HG02981 (cell line): ENCODE measurements at regions not wholly inside any gene's neighbourhood (a gene's known extent, or its start where the extent isn't known, plus 50 kb on each side); places are given as distances from the start of the nearest gene placed in this dataset.

Experiments used
- ATAC-seq: cut with Tn5 transposase; IDR thresholded peaks from one replicate; pipeline ENCODE4 v1.9.1; 2021; ENCODE audit warnings: mild to moderate bottlenecking, moderate library complexity; ENCODE audit not compliant: unreplicated experiment

GRCh38 chr14:58809520-58809919 is 171.8 kb downstream of the DACT1 start:
- no peak for ATAC-seq

GRCh38 chr14:58812050-58812910 is 174.5 kb downstream of the DACT1 start:
- ATAC-seq, result peak; percentile 63

GRCh38 chr14:58813745-58814144 is 176.0 kb downstream of the DACT1 start:
- no peak for ATAC-seq

GRCh38 chr14:58814466-58814865 is 176.7 kb downstream of the DACT1 start:
- ATAC-seq, result no peak

DNA sequence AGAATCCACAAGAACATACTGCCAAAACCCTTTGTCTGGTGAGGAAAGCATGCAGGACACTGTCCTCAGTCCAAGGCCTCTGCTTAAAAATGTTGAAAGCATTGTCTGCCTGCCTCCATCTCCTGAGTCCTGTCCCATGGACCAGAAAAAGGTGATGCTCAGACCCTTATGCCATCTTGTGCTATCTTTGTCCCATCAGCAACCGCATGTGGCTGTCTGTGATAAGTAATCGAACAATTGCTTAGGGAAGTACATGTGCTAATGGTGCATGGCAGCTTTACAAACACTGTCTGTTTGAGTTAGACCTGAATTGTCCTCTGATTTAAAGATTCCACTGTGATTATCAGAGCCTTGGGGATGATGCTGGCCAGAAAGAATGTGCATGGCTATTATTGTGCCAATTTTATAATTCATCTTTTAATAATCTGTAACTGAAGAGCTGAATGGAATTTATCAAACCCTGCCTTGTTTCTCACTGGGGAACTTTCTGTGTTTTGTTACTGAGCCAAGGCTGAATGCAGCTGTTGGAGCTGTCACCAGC is 177.5 kb downstream of the DACT1 start:
- no peak for ATAC-seq

DNA sequence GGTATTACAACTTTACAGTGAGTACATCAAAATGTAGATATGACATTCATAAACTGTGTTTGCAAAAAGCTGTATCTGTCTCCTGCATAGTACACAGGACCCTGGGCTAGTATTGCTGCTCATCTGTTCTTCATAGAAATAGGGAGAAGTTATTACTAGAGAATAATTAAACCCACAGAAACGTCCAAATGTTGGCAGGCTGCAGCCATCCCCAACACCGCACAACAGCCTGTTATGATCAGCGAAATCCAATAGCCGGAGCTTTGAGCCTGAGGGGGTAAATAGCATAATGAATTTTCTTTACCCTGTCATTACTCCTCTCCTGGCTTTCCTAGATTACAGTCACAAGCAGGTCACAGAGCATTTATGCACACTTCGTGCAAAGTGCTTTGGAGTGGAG is 178.0 kb downstream of the DACT1 start:
- no peak for ATAC-seq

DNA sequence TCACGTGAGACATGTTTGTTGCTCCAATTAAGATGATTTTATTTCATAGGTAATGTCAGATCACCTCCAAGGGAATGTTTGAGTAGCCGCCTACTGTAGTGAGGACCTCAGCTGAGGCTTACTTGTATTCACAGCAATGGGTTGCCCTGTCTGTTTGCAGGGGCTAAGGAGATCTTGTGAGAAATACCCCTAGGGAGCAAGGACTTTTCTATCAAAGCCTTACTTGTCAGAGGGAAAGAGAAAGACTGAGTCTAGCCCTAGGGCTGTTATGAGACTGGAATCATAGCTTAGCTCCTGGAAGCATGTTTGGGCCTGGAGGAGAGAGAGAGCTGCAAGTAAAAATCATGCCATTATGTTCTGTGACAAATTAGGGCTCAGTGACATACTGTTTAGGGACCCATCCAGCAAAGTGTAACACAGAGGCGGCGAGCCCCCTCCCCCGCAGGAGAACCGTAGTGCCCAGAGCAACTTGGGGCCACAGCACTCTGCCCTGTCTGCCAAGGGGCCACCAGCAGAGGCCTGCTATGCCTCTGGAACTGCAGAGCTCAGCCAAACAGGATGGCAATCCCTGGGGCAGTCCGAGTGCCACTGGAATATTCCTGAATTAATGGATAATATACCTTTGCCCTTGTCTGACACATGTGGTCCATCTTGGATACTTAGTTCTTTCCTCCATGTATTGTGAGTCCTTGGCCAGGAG is 178.8 kb downstream of the DACT1 start:
- no peak for ATAC-seq

- ATAC-seq, result no peak
Measured at GRCh38 chr14:58817846-58818245, 180.1 kb downstream of the DACT1 start.

DNA sequence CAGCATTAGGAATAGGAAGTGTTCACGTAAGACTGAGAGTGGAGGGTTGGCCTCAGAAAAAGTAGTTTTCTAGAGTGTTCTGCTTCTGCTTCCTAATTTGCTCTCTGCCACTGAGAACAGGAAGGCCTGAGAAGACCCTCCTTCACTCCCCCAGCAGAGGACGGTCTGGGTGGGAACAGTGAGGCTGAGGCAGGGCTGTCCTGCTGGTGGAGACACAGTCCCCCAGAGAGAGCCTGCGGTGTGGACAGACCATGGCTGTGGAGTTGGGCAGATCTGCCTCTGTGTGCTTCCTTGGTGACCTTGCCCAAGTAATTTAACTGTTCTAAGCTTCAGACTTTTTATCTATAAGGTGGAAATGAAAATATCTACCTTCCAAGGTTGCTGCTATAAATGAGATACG is 182.3 kb downstream of the DACT1 start:
- ATAC-seq, result no peak

DNA sequence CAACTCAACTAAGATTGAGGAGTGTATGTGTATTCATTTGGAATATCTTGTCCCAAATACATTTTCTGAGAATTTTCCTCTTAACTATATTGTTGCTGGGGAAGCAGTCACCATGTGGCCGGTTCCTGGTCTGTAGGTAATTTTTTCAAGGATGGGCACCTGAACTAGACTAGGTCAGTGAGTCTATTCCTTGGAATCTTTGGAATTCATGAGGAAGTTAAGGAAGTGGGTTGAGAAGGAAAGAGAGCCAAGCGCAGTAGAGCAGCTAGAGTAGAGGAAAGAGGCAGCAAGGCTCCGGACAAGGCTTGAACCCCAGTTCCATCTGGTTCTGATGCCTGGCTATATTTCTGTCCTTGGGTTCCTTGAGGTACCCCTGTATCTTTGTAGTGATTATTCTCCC is 183.7 kb downstream of the DACT1 start:
- ATAC-seq, result no peak

DNA sequence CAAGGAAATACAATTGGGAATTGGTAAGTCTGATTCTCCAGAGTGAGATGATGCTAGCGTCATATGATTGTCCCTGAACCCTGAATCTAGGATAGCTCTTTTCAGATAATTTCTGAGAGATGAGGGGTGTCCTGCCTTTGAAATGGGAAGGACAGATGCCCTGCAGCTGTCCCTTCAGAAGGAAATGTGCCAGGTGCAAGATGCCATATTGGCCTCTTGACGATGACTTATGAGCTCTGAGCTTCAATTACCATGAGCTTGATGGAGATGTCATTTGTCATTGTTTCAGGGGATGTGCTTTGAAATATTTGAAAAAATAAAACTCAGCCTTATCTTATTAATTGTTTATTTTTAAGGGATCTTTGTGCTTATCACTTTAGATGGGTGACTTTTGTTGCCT is 185.1 kb downstream of the DACT1 start:
- ATAC-seq, result no peak

DNA sequence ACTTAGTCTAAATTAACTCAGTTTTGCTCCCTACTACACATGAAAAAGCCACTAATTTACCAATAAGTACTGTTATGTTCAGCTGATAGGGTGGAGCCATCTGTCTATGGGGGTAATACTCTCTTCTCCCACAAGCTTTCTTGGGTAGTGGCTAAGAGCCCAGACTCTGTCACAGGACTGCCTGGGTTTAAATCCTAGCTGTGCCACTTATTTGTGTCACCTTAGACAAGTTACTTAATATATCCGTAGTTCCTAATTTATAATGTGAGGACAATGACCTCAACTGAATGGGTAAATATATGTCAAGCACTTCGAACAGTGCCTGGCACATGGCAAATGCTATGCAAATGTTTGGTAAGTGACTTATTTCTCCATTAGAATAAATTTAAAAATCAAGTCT is 185.6 kb downstream of the DACT1 start:
- ATAC-seq, result no peak

DNA sequence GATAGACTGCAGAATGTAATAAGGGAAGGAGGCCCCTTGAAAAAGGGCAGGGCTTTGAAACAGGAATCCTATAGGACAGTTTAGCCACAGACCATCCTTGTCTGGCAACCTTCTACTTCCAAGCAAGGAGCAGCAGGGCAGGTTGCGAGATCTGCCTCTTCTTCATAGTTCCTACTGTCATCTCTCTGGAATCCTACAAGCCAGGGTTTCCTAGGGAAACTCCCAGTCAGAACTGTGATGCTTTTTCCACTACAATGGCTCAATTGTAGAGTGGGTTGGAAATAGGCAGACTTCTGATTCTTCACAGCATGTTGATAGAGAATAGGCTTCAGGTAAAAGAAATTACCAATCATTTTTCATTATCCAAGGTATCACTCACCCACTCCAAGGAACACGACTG is 186.3 kb downstream of the DACT1 start:
- ATAC-seq, result no peak

DNA sequence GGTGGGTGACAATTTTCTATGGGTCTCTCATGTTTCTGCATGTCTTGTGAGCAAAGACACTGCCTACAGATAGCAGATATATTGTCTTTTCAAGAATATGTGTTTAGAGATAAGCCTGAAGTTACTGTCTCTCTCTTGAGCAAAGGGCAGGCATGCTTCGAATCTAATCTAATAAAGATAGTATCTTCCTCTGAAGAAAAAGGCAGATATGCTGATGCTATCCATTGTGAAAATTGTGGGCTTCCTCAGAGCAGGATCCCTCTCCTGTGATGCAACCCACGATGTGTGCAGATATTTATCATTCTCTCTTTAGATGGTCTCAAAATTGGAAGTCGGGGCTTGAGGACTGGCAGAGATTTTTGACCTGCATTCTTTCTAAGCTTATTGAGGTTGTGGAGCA is 187.0 kb downstream of the DACT1 start:
- no peak for ATAC-seq

DNA sequence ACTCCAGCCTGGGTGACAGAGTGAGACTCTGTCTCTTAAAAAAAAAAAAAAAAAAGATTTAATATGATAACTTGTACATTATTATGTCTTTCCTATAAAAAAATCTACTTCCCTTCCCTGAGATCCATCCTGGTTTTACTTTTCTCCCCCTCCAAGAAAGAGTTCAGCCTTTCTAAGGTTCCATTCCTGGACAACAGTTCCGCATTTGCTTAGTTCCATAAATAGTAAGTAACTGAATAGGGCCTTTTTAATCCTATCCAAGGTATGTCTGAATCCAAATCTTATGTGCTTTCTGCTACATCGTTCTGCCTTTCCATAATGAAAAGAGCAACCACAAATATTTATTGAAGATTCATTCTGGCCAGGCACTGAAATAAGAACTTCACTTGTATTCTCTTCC is 187.8 kb downstream of the DACT1 start:
- no peak for ATAC-seq

DNA sequence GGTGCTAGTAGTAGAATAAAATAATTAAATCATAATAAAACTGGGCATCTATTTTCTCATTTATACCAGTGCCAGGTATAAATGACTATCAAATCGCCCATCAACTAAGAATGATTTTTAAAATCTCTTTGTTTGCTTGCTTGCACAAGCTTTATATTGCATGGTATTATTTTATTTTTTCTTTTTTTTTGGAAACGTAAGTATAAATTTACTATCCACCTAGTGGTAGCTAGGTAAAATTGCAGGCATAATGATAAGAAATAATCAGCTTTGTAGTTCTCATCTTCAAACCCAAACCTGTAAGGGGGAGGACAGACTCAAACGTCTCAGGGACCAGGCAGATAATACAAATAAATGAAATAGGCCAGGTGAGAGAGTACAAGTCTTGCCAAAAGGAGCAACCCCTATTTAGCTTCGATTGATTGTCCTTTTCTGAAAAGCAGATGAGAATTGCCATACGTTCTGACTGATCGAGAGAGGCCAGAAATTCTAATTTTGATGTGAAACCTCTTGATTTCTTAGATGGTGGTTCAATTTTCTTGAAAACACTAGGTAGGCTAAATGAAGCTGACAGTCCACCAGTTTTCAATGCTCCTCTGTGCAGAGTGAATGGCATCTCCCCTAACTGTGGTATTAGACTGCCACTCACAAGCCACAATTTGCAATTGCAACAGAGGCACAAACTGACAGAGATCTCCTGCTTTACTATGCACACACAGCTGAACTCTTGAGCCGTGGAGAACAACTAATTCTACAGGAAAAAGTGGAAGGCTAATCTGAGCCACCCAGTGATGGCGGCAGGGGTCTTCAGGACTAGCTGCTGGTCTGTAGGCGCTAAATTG is 189.3 kb downstream of the DACT1 start:
- no peak for ATAC-seq

GRCh38 chr14:58828298-58828697 is 190.5 kb downstream of the DACT1 start:
- ATAC-seq, result no peak

DNA sequence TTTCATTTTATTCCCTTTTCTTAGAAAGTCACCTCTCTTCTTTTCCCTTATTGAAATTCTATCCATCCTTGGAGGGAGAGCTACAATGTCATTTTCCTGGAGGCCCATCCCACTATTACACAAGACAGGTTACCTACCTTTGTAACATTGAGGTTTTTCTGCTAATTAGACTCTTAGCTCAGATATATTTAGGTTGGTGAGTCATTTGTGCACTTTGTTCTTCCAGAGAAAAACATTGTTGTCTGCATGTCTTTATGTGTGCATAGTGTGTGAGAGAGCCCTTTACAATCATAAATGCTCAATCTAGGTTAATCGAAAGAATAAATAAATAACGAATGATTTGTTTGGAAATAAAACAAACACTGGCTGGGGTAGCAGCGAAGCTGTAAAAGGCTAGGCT is 191.8 kb downstream of the DACT1 start:
- no peak for ATAC-seq

DNA sequence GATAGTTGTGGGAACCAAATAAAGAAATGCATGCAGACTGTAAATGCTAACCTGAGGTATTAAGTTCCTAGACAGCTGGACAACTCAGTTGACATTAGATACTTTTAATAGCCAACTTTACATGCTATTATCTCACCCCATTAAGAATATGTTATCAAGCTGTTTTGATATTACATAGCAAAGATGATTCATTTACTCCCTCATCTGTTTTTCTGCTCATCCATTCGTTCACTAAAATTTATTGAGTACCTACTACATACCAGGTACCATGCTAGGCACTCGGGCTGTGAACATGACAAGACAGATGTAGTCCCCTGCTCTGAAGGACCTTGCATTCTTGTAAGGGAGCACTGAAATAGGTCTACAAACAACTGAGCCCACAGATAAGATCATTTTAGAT is 192.4 kb downstream of the DACT1 start:
- no peak for ATAC-seq

GRCh38 chr14:58832095-58832521 is 194.3 kb downstream of the DACT1 start:
- no peak for ATAC-seq
